Inflammatory macrophage (primary cell): ENCODE measurements at regions not wholly inside any gene's neighbourhood (a gene's known extent, or its start where the extent isn't known, plus 50 kb on each side); places are given as distances from the start of the nearest gene placed in this dataset.

Experiments
- DNase-seq, 2 donors: peaks; one replicate each; pipeline ENCODE4 v3.0.0-alpha.2; 2020 to 2022

DNA sequence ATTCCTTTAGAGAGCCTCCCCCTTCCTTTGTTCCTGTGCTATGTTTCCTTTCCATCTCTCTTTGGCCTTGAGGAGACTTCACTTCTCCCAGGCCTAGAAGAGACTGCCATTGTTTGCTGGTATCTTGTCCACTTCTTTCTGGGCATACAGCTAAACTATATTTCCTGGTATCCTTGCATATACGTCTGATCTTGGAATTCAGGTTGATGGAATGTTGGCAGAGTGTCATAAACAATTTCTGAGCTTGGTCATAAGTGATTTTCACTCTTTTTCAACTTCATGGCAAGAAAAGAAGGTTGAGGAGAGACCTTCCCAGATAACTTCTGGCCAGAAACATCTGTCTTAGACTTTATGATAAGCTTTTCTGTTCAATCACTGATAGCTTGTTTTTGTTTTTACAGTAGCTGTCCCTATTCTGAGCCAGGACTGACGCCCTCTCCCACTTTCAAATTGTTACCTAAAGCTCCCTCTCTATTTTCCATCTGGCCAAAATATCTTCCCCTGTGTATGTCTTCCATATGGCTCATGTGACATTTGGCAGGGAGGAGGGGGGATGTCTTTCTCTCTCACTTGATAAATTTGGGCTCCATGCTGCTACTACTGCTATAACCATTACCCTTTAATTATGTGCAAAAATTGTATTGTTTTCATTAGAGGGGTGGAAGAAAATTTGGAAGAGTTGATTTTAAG, 457.0 kb downstream of the ADAMTS20 start:
- no peak for DNase-seq

DNA sequence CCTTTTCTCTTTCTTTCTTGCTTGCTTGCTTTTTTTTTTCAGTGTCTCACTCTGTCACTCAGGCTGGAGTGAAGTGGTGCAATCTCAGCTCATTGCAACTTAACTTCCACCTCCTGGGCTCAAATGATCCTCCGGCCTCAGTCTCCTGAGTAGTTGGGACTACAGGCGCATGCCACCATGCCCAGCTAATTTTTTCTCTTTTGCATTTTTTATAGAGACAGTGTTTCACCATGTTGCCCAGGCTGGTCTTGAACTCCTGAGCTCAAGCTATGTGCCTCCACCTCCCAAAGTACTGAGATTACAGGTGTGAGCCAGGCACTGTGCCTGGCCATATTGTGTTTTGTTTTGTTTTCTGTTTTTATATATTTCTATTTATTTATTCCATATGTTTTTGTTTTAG, 461.0 kb downstream of the ADAMTS20 start:
- DNase-seq: no peak

DNA sequence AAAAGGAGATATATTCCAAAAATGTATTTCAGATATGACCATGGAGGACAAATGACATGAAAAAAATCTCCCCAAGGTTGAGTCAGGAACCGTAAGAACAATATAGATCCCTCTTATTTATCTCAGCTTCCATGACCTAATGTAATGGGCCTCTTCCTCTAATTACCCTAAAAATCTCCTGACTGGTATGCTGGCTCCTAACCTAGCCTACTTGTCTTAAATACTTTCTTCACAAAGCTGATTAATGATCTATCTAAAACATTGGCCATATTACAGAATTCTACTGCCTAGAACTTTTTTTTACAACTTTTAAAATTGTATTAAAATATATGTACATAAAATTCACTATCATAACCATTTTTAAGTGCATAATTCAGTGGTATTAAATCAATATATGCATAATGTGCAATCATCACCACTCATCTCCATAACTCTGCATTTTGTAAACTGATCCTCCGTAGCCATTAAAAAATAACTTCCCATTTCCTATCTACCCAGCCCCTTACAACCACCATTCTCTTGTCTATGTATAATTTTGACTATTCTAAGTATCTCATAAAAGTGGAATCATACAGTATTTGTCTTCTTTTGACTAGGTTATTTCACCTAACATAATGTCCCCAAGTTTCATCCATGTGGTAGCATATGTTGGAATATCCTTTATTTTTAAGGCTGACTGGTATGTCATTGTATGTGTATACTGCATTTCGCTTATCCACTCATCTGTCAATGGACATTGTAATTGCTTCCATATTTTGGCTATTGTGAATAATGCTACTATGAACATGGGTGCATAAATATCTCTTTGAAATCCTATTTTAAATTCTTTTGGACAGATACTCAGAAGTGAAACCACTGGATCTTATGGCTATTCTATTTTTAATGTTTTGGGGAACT, 464.6 kb downstream of the ADAMTS20 start:
- DNase-seq: no peak

- no peak for DNase-seq
These were observed 472.5 kb downstream of the ADAMTS20 start for GRCh38 chr12:43079476-43079875.

DNA sequence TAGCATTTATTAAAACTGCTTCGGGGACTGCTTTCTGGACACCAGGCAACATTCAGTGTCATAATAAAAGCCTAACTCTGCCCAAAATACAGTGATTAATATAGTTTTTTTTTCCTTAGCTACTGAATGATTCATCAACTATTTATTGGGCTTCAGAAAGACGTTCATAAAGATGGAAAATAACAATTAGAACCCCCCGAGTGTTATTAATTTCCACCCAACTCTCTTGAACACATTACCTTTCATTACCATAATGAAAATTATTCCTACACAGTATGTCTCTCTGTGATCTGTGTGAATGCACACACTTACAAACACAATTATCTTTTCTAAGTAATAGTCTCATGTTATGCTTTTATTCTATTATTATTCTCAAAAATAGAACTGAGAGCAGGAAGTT, 473.0 kb downstream of the ADAMTS20 start:
- DNase-seq: no peak

DNA sequence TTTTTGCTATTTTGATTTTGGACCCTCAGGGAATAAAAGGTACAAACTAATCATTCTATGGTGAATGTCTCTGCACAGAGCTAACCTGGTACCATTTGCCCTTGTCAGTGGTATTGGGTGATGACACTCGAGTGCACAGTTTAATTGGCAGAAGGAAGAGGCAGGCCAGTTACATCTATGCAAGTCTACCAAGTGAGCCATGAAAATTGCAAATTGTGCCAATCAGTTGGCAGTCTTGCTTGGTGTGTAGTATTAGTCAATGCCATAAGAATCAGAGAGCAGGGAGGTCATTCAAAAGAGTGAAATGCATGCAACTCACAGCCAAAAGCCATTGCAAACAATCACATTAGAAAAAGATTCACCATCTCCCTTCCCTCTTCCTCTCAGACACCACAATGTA, 479.6 kb downstream of the ADAMTS20 start:
- DNase-seq: no peak

DNA sequence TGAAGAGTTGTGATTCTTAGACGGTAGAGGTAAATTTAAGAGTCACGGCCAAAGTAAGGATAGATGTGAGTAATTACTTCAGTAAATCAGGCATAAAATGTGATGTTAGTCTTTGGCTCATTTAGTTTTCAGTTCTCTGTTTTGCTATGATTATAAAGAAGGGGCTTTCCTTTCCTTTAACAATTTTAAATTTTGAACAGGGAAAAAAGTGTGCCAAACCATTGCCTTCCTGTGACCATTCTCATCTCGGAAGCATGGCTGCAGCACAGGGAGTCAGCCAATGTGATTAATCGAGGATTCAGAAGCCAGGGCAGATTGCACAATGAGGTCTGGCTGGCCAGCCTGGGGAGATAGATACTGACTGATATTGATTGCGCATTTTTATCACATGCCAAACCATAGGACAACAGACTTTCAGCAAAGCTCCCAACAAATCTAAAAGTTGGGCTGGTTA, 480.2 kb upstream of the PRICKLE1 start:
- no peak for DNase-seq

GRCh38 chr12:43066471-43066870, 476.9 kb upstream of the PRICKLE1 start:
- DNase-seq: no peak

DNA sequence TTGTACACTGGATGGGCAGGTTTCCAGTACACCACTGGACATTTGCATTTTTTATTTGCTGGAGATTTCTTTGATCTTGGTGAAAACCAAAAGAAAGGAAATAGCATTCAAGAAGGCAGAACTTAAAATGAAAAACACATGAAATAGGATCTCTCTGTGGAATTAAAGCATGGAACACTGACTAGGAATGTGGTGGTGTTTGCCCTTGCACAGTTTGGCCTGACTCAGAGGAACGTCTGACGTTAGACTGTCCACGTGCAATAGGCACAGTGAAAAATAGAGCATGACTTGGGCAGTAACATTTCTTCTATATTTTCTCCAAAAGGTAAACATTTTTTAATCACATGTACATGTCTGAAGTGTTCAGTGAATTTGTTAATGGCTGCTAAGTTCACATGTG, 474.1 kb upstream of the PRICKLE1 start:
- no peak for DNase-seq

GRCh38 chr12:43062201-43062895, 472.8 kb upstream of the PRICKLE1 start:
- DNase-seq: no peak

DNA sequence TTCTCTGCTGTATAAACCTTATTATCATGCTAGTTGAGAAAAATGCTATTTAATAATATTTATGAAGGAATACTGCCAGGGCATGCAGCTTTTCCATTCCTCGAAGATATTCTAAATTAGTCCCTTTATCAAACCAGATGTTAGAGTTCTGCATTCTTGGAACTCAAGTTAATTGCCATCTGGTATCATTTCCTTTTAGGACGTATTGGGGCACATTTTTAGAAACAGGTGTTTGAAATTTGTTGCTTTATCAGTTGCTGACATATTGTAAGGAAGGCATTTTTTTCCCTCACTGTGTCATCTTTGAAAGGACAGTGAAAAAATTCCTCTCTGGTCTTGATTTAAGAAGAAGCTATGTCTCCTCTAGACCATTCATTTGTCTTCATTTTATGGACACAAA, 471.2 kb upstream of the PRICKLE1 start:
- no peak for DNase-seq

- DNase-seq: no peak
These were observed 469.1 kb upstream of the PRICKLE1 start for GRCh38 chr12:43058616-43059015.

GRCh38 chr12:43057566-43057965, 468.0 kb upstream of the PRICKLE1 start:
- no peak for DNase-seq

DNA sequence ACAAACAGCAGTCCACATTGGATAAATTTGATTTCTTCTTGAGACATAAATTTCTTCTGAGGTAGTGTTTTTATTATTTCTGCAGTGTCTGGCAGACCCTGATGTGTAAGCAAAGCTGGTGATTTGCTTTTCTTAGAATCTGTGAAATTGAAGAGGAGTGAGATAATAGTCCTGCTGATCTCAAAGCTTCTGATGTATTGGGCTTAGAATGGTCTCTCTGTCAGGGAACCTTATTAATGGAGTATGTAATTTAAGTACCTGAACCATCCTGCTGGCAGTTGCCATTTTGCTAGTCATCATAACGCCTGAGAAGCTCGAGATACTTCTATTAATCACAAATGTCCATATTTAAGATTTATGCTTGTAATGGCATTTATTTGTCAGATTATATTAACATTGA, 464.5 kb upstream of the PRICKLE1 start:
- no peak for DNase-seq

DNA sequence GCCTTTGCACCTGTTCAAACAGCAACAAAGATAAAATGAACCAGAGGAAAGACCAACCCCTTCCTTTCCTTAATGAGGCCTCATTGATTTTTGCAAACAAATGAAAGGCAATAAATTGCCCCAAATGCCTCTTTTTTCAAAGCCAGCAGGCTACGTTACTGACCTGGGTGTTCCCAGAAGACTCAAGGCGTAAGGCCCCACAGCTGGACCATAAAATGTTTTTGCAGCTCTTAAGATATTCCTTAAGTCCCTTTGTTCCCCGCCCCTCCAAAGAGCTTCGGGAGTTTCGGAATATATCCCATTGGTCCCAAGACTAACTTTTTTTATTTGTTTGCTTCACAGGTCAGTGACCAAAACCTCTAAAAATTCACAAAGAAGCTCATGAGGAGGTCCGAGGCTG, 462.9 kb upstream of the PRICKLE1 start:
- DNase-seq: no peak

DNA sequence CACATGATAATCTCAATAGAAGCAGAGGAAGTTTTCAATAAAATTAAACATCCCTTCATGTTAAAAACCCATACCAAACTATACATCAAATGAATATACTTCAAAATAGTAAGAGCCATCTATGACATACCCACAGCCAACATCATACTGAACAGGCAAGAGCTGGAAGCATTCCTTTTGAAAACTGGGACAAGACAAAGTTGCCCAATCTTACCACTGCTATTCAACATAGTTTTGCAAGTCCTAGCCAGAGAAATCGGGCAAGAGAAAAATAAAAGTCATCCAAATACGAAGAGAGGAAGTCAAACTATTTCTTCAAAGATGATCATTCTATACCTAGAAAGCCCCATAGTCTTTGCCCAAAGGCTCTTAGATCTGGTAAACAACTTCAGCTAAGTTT, 454.7 kb upstream of the PRICKLE1 start:
- DNase-seq: no peak

- no peak for DNase-seq
These were observed 449.4 kb upstream of the PRICKLE1 start for GRCh38 chr12:43038991-43039390.

GRCh38 chr12:43029971-43030370, 440.4 kb upstream of the PRICKLE1 start:
- no peak for DNase-seq

- DNase-seq: no peak
These were observed 439.3 kb upstream of the PRICKLE1 start for GRCh38 chr12:43028826-43029225.

DNA sequence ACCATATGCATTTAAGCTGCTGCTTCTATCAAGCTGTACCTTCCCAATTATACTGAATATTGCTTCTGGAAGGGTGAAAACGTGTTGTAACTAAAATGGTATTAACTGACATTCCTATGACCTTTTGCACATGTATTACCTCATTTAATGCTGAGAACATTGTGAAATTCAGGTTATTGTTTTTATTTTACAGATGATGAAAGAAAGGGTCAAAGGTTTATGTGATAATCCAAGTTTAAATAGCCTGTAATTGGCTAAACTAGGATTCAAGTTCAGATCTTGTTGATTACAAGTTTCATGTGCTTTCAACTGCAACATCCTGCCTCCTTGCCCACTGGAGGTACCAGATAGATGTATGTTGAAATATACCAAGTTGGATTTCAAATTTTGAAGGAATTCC, 433.3 kb upstream of the PRICKLE1 start:
- no peak for DNase-seq

DNA sequence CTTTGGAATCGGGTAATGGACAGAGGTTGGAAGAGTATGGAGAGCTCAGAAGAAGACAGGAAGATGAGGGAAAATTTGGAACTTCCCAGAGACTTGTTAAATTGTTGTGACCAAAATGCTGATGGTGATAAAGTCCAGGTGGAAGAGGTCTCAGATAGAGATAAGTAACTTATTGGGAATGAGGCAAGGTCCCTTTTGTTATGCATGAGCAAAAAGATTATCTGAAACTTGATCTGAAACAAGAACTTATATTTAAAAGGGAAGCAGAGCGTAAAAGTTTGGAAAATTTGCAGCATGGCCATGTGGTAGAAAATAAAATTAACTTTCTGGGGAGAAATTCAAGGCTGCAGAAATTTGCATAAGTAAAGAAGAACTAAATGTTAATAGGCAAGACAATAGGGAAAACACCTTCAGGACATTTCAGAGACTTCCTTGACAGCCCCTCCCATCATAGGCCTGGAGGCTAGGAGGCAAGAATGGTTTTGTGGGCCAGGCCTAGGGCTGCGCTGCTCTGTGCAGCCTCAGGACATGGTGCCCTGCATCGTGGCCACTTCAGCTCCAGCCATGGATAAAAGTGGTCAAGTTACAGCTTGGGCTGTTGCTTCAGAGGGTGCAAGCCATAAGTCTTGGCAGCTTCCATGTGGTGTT, 425.7 kb upstream of the PRICKLE1 start:
- DNase-seq: no peak

GRCh38 chr12:43011383-43011926, 421.9 kb upstream of the PRICKLE1 start:
- no peak for DNase-seq

- DNase-seq: no peak
These were observed 420.3 kb upstream of the PRICKLE1 start for GRCh38 chr12:43009846-43010240.
